B cell (primary cell): ENCODE measurements at regions not wholly inside any gene's neighbourhood (a gene's known extent, or its start where the extent isn't known, plus 50 kb on each side); places are given as distances from the start of the nearest gene placed in this dataset.

Experiments used
- ATAC-seq: fragments of 200-7000 bp; cut with Tn5 transposase; one replicate; pipeline ENCODE4 v1.10.0; 2021; ENCODE audit warnings: low read depth, mild to moderate bottlenecking, moderate number of reproducible peaks, moderate library complexity
- CTCF ChIA-PET: fragments of 350-600 bp; sonication (Branson Sonifier 250); formaldehyde crosslinking; loops from one replicate; lab custom pipeline; 2021; ENCODE audit warnings: antibody characterized with exemption, inconsistent platforms; lab: Charles Lee
- POLR2A ChIA-PET: fragments of 350-600 bp; sonication (Branson Sonifier 250); formaldehyde crosslinking; loops from one replicate; lab custom pipeline; 2021; ENCODE audit warnings: antibody characterized with exemption; lab: Charles Lee
- DNase-seq: peaks from one replicate; pipeline ENCODE4 v3.0.0; 2013
- H2AFZ ChIP-seq: 2 replicates; pipeline ENCODE4 v1.6.1; 2012; ENCODE audit warnings: mild to moderate bottlenecking, low read depth, low read length; ENCODE audit not compliant: insufficient read depth, poor library complexity, severe bottlenecking
- H3K27ac ChIP-seq, 2 donors: 1 replicate in 1 of 2; 2 replicates in 1 of 2; pipeline ENCODE4 v1.5.1; 2012 to 2013; ENCODE audit warnings: low read length in 2 of 2, mild to moderate bottlenecking in 2 of 2, moderate library complexity in 1 of 2
- H3K27me3 ChIP-seq, 4 experiments: fragments of 200-600 bp in 1 of 4; sonication (generic) in 1 of 4; replicated peaks in 1 of 4; 1 replicate in 2 of 4; 2 replicates in 2 of 4; pipeline versions ENCODE4 v1.6.1 to v1.7.0; 2013 to 2016; ENCODE audit warnings: low read length in 3 of 4, mild to moderate bottlenecking in 2 of 4, mixed read lengths in 1 of 4, moderate library complexity in 1 of 4; ENCODE audit not compliant: insufficient read depth in 4 of 4, control insufficient read depth in 3 of 4; ENCODE audit errors: control extremely low read depth in 1 of 4
- H3K36me3 ChIP-seq, 2 experiments: replicated peaks in 1 of 2; 1 replicate in 1 of 2; 2 replicates in 1 of 2; pipeline versions ENCODE4 v1.6.1 to v1.7.1; 2013; ENCODE audit warnings: low read length in 1 of 2; ENCODE audit not compliant: insufficient read depth in 2 of 2, control insufficient read depth in 1 of 2; ENCODE audit errors: control extremely low read depth in 1 of 2, extremely low read depth in 1 of 2
- H3K4me1 ChIP-seq, 2 donors: fragments of 200-600 bp in 1 of 2; sonication (generic) in 1 of 2; 1 replicate in 1 of 2; 2 replicates in 1 of 2; pipeline versions ENCODE4 v1.5.1 to v1.6.1; 2013 to 2017; ENCODE audit warnings: low read length in 2 of 2; ENCODE audit not compliant: control insufficient read depth in 2 of 2, insufficient read depth in 2 of 2
- H3K4me2 ChIP-seq: replicated peaks from 2 replicates; pipeline ENCODE3; 2012; ENCODE audit warnings: mild to moderate bottlenecking, low read depth, low read length; ENCODE audit not compliant: poor library complexity, severe bottlenecking
- H3K4me3 ChIP-seq, 5 experiments: fragments of 200-600 bp in 1 of 5; sonication (generic) in 1 of 5; 1 replicate in 3 of 5; 2 replicates in 2 of 5; pipeline versions ENCODE4 v1.5.1 to v1.7.0; 2011 to 2016; ENCODE audit warnings: low read length in 4 of 5, mild to moderate bottlenecking in 4 of 5, low read depth in 2 of 5, control low read depth in 1 of 5, moderate library complexity in 1 of 5; ENCODE audit not compliant: insufficient read depth in 1 of 5; ENCODE audit errors: control extremely low read depth in 1 of 5, extremely low read depth in 1 of 5
- H3K79me2 ChIP-seq: fragments of 200-600 bp; sonication (generic); one replicate; pipeline ENCODE4 v1.6.0; 2016; ENCODE audit warnings: low read length; ENCODE audit not compliant: control insufficient read depth, insufficient read depth
- H3K9ac ChIP-seq: fragments of 200-600 bp; sonication (generic); 2 replicates; pipeline ENCODE4 v1.6.1; 2017; ENCODE audit warnings: mild to moderate bottlenecking, low read length, moderate library complexity
- H3K9me3 ChIP-seq, 3 donors: one replicate each; pipeline versions ENCODE4 v1.6.1 to v1.7.1; 2013; ENCODE audit warnings: low read length in 2 of 3; ENCODE audit not compliant: control insufficient read depth in 2 of 3, insufficient read depth in 1 of 3; ENCODE audit errors: control extremely low read depth in 1 of 3
- H4K20me1 ChIP-seq: 2 replicates; pipeline ENCODE4 v1.6.0; 2012; ENCODE audit warnings: mild to moderate bottlenecking, low read length; ENCODE audit not compliant: insufficient read depth, control insufficient read depth, poor library complexity, severe bottlenecking
- H3K27ac Mint-ChIP-seq: one replicate; pipeline ENCODE4 v1.8.0; 2021; ENCODE audit warnings: mixed read lengths
- H3K27me3 Mint-ChIP-seq: one replicate; pipeline ENCODE4 v1.8.0; 2021; ENCODE audit warnings: mixed read lengths
- H3K4me1 Mint-ChIP-seq: one replicate; pipeline ENCODE4 v1.8.0; 2021; ENCODE audit warnings: mixed read lengths
- H3K4me3 Mint-ChIP-seq: one replicate; pipeline ENCODE4 v1.8.0; 2021; ENCODE audit warnings: mixed read lengths
- H3K9me3 Mint-ChIP-seq: one replicate; pipeline ENCODE4 v1.8.0; 2022; ENCODE audit warnings: mixed read lengths; ENCODE audit not compliant: insufficient read depth
- CTCF ChIP-seq: fragments of 200-600 bp; IDR thresholded peaks from one replicate; pipeline ENCODE4 v1.8.0; 2022; ENCODE audit warnings: antibody characterized with exemption, mild to moderate bottlenecking
- EZH2 ChIP-seq: IDR thresholded peaks from 2 replicates; pipeline ENCODE4 v1.6.1; 2012; ENCODE audit warnings: borderline replicate concordance, low read depth, mild to moderate bottlenecking, moderate library complexity, low read length; ENCODE audit not compliant: insufficient read depth, poor library complexity, severe bottlenecking
- WGBS: methylation state at CpG from one replicate; pipeline ENCODE4 v1.1.5; 2013; ENCODE audit warnings: missing lambda C conversion rate; ENCODE audit not compliant: insufficient coverage; 5-methylcytosine and 5-hydroxymethylcytosine counted together
- intact Hi-C: fragments of 100-400 bp; cut with micrococcal nuclease; formaldehyde crosslinking; loops from one replicate; pipeline ENCODE4 v1.10.0; 2022

- Mint-ChIP-seq H3K27ac (no peak overlapping the region), H3K4me1 (no peaks in the 10 kb centered on the region), H3K9me3 (no peaks in the 10 kb centered on the region), H3K27me3 (no peaks in the 10 kb centered on the region), H3K4me3 (no peak overlapping the region)
- Histone ChIP-seq H3K9me3 (peaks cover 0 to 1% (median 0%) of the 10 kb centered on the region in 3 donors), H3K27me3 (no peaks in the 10 kb centered on the region), H3K9ac (no peak overlapping the region), H3K36me3 (no peaks in the 10 kb centered on the region), H2AFZ (no peak overlapping the region), H4K20me1 (no peaks in the 10 kb centered on the region), H3K4me3 (no peak overlapping the region), H3K79me2 (no peaks in the 10 kb centered on the region), H3K27ac (no peak overlapping the region), H3K4me2 (no peak overlapping the region), H3K4me1 (no peaks in the 10 kb centered on the region)
- DNase-seq (no peak), ATAC-seq (no peak)
- CTCF ChIA-PET = no interaction called here
- TF ChIP-seq CTCF (no peak), EZH2 (no peak)
- POLR2A ChIA-PET = no interaction called here
- intact Hi-C loops = no loop called here
Observed at GRCh38 chr14:84131924-84132323, 1398.0 kb upstream of the FLRT2 start.

GRCh38 chr14:84144166-84144565, 1385.8 kb upstream of the FLRT2 start:
- DNase-seq = no peak
- TF ChIP-seq CTCF = no peak
- no peaks in the 10 kb centered on the region for H3K4me1 Mint-ChIP-seq
- no peaks in the 10 kb centered on the region for H3K9me3 ChIP-seq
- H3K4me2 ChIP-seq = no peak overlapping the region
- ChIA-PET POLR2A (no interaction called here), CTCF (no interaction called here)
- H3K36me3 ChIP-seq = no peaks in the 10 kb centered on the region
- intact Hi-C loops = no loop called here
- H3K4me1 ChIP-seq = no peaks in the 10 kb centered on the region
- H2AFZ ChIP-seq = no peak overlapping the region
- H3K79me2 ChIP-seq = no peaks in the 10 kb centered on the region
- no peaks in the 10 kb centered on the region for H4K20me1 ChIP-seq
- H3K27ac Mint-ChIP-seq = no peak overlapping the region
- no peak overlapping the region for H3K27ac ChIP-seq
- H3K4me3 ChIP-seq = no peak overlapping the region
- H3K9me3 Mint-ChIP-seq = peaks cover 12% of the 10 kb centered on the region
- H3K27me3 ChIP-seq = no peaks in the 10 kb centered on the region
- H3K9ac ChIP-seq = no peak overlapping the region
- no CpG with 5 or more reads among the region's 2 CpGs for WGBS
- H3K4me3 Mint-ChIP-seq = no peak overlapping the region
- no peaks in the 10 kb centered on the region for H3K27me3 Mint-ChIP-seq
- no peak for ATAC-seq
